Loucy (cell line): ENCODE measurements at regions not wholly inside any gene's neighbourhood (a gene's known extent, or its start where the extent isn't known, plus 50 kb on each side); places are given as distances from the start of the nearest gene placed in this dataset.

ENCODE experiments used
- H2AFZ ChIP-seq: fragments of 200-600 bp; sonication (generic); 2 replicates; pipeline ENCODE4 v1.6.0; 2016; ENCODE audit warnings: antibody characterized with exemption, mild to moderate bottlenecking, low read length, moderate library complexity
- H3F3A ChIP-seq: fragments of 200-600 bp; 2 replicates; pipeline ENCODE4 v1.6.0; 2016; ENCODE audit warnings: antibody characterized with exemption, low read depth, mild to moderate bottlenecking
- H3K27me3 ChIP-seq: fragments of 200-600 bp; sonication (generic); 2 replicates; pipeline ENCODE4 v1.6.1; 2014; ENCODE audit warnings: low read length, mild to moderate bottlenecking; ENCODE audit not compliant: insufficient read depth, poor library complexity, severe bottlenecking
- H3K36me3 ChIP-seq: fragments of 200-600 bp; sonication (generic); 2 replicates; pipeline ENCODE4 v1.6.1; 2016; ENCODE audit warnings: low read length; ENCODE audit not compliant: insufficient read depth
- H3K4me1 ChIP-seq: fragments of 200-600 bp; sonication (generic); 2 replicates; pipeline ENCODE4 v1.5.1; 2014; ENCODE audit warnings: low read length, mild to moderate bottlenecking; ENCODE audit not compliant: insufficient read depth, poor library complexity, severe bottlenecking
- H3K4me2 ChIP-seq: fragments of 200-600 bp; sonication (generic); 2 replicates; pipeline ENCODE4 v1.6.0; 2014; ENCODE audit warnings: antibody characterized with exemption, low read length, low read depth, mild to moderate bottlenecking; ENCODE audit not compliant: poor library complexity, severe bottlenecking
- H3K4me3 ChIP-seq: fragments of 200-600 bp; sonication (generic); 2 replicates; pipeline ENCODE4 v1.5.1; 2014; ENCODE audit warnings: low read length, mild to moderate bottlenecking, mixed read lengths; ENCODE audit not compliant: poor library complexity, severe bottlenecking
- H3K79me2 ChIP-seq: fragments of 200-600 bp; sonication (generic); 2 replicates; pipeline ENCODE4 v1.6.1; 2014; ENCODE audit warnings: low read length; ENCODE audit not compliant: insufficient read depth
- H3K9ac ChIP-seq: fragments of 200-600 bp; sonication (generic); 2 replicates; pipeline ENCODE4 v1.6.0; 2014; ENCODE audit warnings: mild to moderate bottlenecking, low read depth, low read length, moderate library complexity; ENCODE audit not compliant: poor library complexity, severe bottlenecking
- H3K9me2 ChIP-seq: fragments of 200-600 bp; sonication (generic); replicated peaks from 2 replicates; pipeline ENCODE4 v1.6.1; 2016; ENCODE audit warnings: low read depth, low read length, mixed read lengths
- H3K9me3 ChIP-seq: fragments of 200-600 bp; sonication (generic); 2 replicates; pipeline ENCODE4 v1.6.1; 2014; ENCODE audit warnings: mild to moderate bottlenecking, antibody characterized with exemption, low read length, low read depth; ENCODE audit not compliant: insufficient read depth
- H4K20me1 ChIP-seq: fragments of 200-600 bp; sonication (generic); 2 replicates; pipeline ENCODE4 v1.6.0; 2014; ENCODE audit warnings: antibody characterized with exemption, low read length, mild to moderate bottlenecking; ENCODE audit not compliant: insufficient read depth, poor library complexity, severe bottlenecking
- CTCF ChIP-seq: fragments of 200-600 bp; sonication (generic); conservative IDR thresholded peaks from 2 replicates; pipeline ENCODE4 v1.5.1; 2014; ENCODE audit warnings: mild to moderate bottlenecking, antibody characterized with exemption, low read length
- EZH2phosphoT487 ChIP-seq: fragments of 200-600 bp; IDR thresholded peaks from 2 replicates; pipeline ENCODE4 v1.6.1; 2018; ENCODE audit warnings: antibody characterized with exemption, mild to moderate bottlenecking, moderate library complexity, borderline replicate concordance

GRCh38 chr1:91200675-91201074, 178.8 kb upstream of the ZNF644 start:
- Histone ChIP-seq H3K36me3 (no peaks in the 10 kb centered on the region), H3K27me3 (no peaks in the 10 kb centered on the region), H3K4me2 (no peak overlapping the region), H3K9ac (no peak overlapping the region), H3K4me3 (no peak overlapping the region), H3K9me2 (no peaks in the 10 kb centered on the region), H3F3A (no peaks in the 10 kb centered on the region), H3K4me1 (no peaks in the 10 kb centered on the region), H2AFZ (no peak overlapping the region), H3K9me3 (no peaks in the 10 kb centered on the region), H3K79me2 (no peaks in the 10 kb centered on the region), H4K20me1 (no peaks in the 10 kb centered on the region)
- no peak for TF ChIP-seq EZH2phosphoT487
- TF ChIP-seq CTCF, result no peak

- no peaks in the 10 kb centered on the region for H4K20me1 ChIP-seq
- H3K27me3 ChIP-seq, result no peaks in the 10 kb centered on the region
- H3K4me2 ChIP-seq, result no peak overlapping the region
- no peaks in the 10 kb centered on the region for H3F3A ChIP-seq
- no peaks in the 10 kb centered on the region for H3K4me1 ChIP-seq
- H2AFZ ChIP-seq, result no peak overlapping the region
- H3K4me3 ChIP-seq, result no peak overlapping the region
- H3K79me2 ChIP-seq, result no peaks in the 10 kb centered on the region
- no peaks in the 10 kb centered on the region for H3K9me2 ChIP-seq
- no peaks in the 10 kb centered on the region for H3K9me3 ChIP-seq
- TF ChIP-seq CTCF (no peak), EZH2phosphoT487 (no peak)
- H3K36me3 ChIP-seq, result no peaks in the 10 kb centered on the region
- H3K9ac ChIP-seq, result no peak overlapping the region
Measured at GRCh38 chr1:91199988-91200387, 178.2 kb upstream of the ZNF644 start.

GRCh38 chr1:91190996-91191395, 169.2 kb upstream of the ZNF644 start:
- Histone ChIP-seq H2AFZ (no peak overlapping the region), H3K36me3 (no peaks in the 10 kb centered on the region), H4K20me1 (no peaks in the 10 kb centered on the region), H3K9ac (no peak overlapping the region), H3K4me1 (no peaks in the 10 kb centered on the region), H3K27me3 (no peaks in the 10 kb centered on the region), H3K4me2 (no peak overlapping the region), H3K79me2 (no peaks in the 10 kb centered on the region), H3K4me3 (no peak overlapping the region), H3F3A (no peaks in the 10 kb centered on the region), H3K9me2 (no peaks in the 10 kb centered on the region), H3K9me3 (no peaks in the 10 kb centered on the region)
- TF ChIP-seq CTCF (no peak), EZH2phosphoT487 (no peak)
